NCI-H524 treated with DMSO at 0.1 percent for 48 hours (cell line): ENCODE measurements at regions not wholly inside any gene's neighbourhood (a gene's known extent, or its start where the extent isn't known, plus 50 kb on each side); places are given as distances from the start of the nearest gene placed in this dataset.
A peak's percentile ranks its signal among the peaks of the same experiment; 100 is the strongest.

Experiments used
- DNase-seq: peaks from one replicate; lab custom pipeline; 2025; lab: John Stamatoyannopoulos, UW

- DNase-seq, result no peak
Observed at GRCh38 chr3:43951813-43952212, 261.1 kb downstream of the ABHD5 start.

- DNase-seq, result no peak
Observed at GRCh38 chr3:43953380-43953779, 262.6 kb downstream of the ABHD5 start.

GRCh38 chr3:43953814-43954692 lies 263.3 kb downstream of the ABHD5 start:
- DNase-seq, result no peak

GRCh38 chr3:43956945-43957344 lies 266.2 kb downstream of the ABHD5 start:
- DNase-seq, result no peak

GRCh38 chr3:43957553-43957952 lies 266.8 kb downstream of the ABHD5 start:
- no peak for DNase-seq

- DNase-seq, result peak; percentile 15
Observed at GRCh38 chr3:43958005-43958770, 267.4 kb downstream of the ABHD5 start.

- no peak for DNase-seq
Observed at GRCh38 chr3:43958973-43959372, 268.2 kb downstream of the ABHD5 start.

GRCh38 chr3:43959498-43960447 lies 269.0 kb downstream of the ABHD5 start:
- DNase-seq, result peak; percentile 69

GRCh38 chr3:43960448-43960840 lies 269.7 kb downstream of the ABHD5 start:
- peak; percentile 57 for DNase-seq

GRCh38 chr3:43962043-43962442 lies 271.3 kb downstream of the ABHD5 start:
- DNase-seq, result no peak

- no peak for DNase-seq
Observed at GRCh38 chr3:43963208-43963607, 272.5 kb downstream of the ABHD5 start.

GRCh38 chr3:43964640-43965039 lies 273.9 kb downstream of the ABHD5 start:
- no peak for DNase-seq

GRCh38 chr3:43965656-43966055 lies 274.9 kb downstream of the ABHD5 start:
- DNase-seq, result no peak

- DNase-seq, result no peak
Observed at GRCh38 chr3:43966126-43966525, 275.4 kb downstream of the ABHD5 start.

GRCh38 chr3:43966530-43966929 lies 275.2 kb upstream of the TOPAZ1 start:
- no peak for DNase-seq

- no peak for DNase-seq
Observed at GRCh38 chr3:43968465-43968864, 273.2 kb upstream of the TOPAZ1 start.

- DNase-seq, result no peak
Observed at GRCh38 chr3:43969944-43970343, 271.7 kb upstream of the TOPAZ1 start.

- DNase-seq, result no peak
Observed at GRCh38 chr3:43970351-43970750, 271.3 kb upstream of the TOPAZ1 start.

GRCh38 chr3:43970920-43971319 lies 270.8 kb upstream of the TOPAZ1 start:
- no peak for DNase-seq

- no peak for DNase-seq
Observed at GRCh38 chr3:43971486-43971885, 270.2 kb upstream of the TOPAZ1 start.

GRCh38 chr3:43978708-43979107 lies 263.0 kb upstream of the TOPAZ1 start:
- DNase-seq, result no peak

- no peak for DNase-seq
Observed at GRCh38 chr3:43979645-43980044, 262.0 kb upstream of the TOPAZ1 start.
